DMS153 (cell line): ENCODE measurements at regions not wholly inside any gene's neighbourhood (a gene's known extent, or its start where the extent isn't known, plus 50 kb on each side); places are given as distances from the start of the nearest gene placed in this dataset.
"Not testable (repeated sequence)": the region's sequence is repeated elsewhere in the genome, so short reads cannot be mapped to it uniquely, and the experiment has no call there.

Source experiments
- DNase-seq: peaks from one replicate; lab custom pipeline; 2025; lab: John Stamatoyannopoulos, UW

DNA sequence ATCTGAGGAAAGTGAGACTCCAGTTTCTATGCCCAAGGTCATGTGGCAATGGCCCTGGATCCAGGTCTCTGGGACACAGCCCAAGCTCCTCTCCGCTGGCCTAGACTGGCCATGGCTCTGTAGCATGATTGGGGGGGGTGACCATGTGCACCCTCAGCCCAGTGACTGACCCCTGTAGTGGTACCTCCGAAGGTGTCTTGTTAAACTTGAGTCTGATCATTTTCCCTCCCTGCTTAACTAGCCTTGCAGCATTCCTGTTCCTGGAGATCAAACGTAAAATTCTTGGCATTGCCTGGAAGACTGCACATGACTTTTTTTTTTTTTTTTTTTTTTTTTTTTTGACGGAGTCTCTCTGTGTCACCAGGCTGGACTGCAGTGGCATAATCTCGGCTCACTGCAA is 1116.0 kb downstream of the TBC1D22A start:
- DNase-seq: no peak

DNA sequence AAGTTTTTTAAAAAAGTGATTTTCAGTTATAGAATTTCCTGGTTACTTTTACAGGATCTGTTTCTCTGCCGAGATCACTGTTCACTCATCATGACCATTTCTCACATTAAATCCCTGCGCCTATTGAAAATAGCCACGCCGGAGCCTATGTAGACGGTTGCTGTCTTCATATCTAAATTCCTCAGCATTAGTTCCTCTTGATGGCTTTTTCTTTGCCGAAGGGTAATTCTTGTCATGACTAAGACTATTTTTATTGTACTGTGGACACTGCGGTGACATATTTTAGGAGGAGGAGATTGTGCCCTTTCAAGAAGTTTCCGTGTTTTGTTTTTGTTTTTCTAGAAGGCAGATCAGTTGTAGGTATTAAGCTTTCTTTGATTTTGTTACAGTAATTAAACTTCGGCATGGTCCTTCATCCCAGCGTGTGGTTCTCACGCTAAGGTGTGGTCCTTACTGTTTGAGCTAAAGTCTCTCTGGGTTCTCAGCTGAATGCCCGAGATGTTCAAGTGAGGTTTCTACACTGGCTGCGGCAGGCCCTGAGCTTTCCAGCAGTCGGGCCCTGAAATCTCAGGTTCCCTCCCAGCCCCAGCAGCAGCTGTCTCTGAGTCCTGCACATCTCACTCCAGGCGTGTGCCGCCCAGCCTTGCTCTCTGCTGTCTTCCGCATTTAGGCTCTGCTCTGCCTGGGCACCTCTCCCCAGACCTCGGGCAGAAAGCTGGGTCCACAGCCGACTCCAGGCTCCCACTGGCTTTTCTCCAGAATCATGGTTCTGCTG is 1110.5 kb downstream of the TBC1D22A start:
- no peak for DNase-seq

DNA sequence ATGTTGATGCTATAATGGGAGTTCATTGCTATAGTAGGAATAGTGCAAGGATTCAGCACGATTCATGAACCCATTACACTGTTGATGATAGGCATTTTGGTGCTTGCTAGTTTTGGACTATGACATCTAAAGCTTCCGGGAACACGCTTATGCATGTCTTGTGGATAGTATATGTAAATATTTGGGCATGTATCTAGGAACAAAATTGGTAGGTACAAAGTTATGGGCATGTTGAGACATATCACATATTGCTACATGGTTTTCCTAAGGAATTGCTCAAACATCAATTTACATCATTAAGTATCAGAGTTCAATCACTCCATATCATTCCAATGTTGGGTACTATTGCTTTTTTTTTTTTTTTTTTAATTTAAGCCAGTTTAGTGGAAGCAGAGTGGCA is 1103.2 kb downstream of the TBC1D22A start:
- no peak for DNase-seq

DNA sequence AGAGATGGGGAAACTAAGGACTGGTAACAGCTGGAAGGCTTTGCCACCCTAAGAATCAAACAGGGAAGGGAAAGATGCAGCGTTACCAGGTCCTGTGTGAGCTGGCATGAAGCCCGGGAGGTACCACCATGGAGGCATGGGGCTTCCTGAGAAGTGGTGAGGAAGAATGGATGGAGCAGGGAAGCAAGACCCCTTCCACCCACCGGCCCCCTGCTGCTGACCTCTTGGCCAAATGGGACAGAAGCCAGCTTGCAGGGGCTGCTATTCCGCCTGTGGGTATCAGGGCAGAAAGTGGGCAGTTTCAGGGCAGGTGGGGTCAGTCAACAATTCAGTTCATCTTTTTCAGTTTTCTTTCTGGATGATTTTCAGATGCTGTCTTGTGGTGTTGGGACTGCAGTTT is 1099.9 kb downstream of the TBC1D22A start:
- DNase-seq: no peak

DNA sequence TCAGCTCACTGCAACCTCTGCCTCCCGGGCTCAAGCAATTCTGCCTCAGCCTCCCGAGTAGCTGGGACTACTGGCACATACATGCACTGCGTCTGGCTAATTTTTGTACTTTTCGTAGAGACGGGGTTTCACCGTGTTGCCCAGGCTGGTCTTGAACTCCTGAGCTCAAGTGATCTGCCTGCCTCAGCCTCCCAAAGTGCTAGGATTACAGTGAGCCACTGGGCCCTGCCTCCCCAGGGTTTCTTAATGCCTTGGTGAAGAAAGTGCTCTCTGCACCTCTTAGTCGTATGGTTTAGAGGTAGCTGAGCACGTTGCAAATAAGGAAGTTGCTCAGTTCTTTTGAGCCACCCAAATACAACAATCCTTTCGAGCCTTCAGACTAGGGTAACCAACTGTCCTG is 1098.5 kb downstream of the TBC1D22A start:
- DNase-seq: not testable (repeated sequence)

DNA sequence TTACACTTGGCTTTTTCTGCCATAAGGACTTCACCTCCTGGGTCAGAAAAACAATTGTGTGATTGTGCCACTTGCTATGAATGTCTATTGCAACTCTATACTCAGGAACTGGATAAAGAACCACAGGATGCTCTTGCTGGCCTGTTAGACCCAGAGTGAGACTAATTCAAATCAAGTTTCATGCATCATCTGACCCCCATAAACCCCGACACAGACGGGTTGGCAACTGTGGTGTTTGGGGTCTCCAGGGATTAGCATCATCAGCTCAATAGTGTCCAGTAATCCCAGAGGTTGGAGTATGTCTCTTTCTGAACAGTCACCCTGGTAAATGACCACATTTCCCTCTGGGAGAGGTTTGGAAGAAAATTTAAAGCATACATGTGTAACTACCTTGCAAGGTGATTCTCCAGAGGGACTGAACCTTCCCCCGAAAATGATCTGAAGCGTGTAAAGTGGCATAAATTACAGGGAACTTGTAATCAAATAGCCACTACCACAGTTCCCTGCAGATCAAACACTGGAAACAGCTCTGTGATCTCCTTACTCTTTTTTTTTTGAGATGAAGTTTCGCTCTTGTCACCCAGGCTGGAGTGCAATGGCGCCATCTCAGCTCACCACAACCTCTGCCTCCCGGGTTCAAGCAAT is 1097.6 kb downstream of the TBC1D22A start:
- DNase-seq: no peak

DNA sequence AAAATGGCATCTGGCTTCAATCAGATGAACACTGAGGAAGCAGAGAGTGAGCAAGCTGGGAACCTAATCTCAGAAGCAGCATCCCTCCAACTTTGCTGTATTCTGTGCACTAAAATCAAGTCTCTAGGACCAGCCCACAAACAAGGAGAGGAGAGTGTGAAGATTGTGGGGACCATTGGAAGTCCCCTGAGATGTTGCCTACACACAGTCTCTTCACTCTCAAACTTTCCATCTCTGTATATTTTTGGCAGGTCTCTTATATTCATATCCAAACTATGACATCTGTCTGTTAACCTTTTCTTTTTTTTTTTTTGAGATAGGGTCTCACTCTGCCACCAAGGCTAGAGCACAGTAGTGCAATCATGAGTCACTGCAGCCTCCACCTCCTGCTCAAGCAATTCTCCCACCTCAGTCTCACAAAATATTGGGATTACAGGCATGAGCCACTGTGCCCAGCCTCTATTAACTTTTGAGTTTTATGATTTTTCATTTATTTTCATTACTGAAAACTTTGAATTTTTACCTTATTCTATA is 1096.4 kb downstream of the TBC1D22A start:
- DNase-seq: no peak

DNA sequence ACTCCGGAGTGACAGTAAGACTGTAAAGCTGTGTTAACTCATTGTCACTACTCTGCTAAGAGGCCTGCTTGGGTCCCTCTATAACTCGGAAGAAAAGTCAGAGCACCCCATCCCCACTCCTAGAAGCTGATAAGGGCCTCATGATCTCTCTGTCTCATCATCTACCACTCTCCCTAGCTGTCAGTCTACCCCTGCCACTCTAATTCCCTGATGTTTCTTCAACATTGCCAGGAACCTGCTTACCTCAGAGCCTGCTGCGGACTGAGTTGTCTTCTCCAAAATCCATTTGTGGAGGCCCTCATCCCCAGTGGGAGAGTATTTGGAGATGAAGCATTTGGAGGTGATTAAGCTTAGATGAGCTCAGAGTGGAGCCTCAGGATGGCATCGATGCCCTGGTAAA is 1092.2 kb downstream of the TBC1D22A start:
- DNase-seq: no peak

DNA sequence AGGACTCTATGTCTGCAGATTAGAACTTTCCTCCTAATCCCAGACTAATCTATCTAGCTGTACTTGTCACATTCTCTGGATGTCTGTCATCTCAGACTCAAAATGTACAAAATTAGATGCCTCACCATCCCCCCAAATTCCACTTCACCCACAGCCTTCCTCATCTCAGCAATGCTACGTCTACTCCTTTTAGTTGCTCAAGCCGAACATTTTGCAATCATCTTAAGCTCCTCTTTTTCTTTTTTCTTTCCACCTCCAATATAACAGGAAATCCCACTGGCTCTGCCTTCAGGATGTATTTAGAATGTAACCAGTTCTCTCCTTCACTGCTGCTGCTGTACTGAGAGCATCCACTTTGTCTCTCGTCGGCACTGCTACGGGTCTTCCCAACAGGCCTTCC is 1091.8 kb downstream of the TBC1D22A start:
- DNase-seq: no peak

DNA sequence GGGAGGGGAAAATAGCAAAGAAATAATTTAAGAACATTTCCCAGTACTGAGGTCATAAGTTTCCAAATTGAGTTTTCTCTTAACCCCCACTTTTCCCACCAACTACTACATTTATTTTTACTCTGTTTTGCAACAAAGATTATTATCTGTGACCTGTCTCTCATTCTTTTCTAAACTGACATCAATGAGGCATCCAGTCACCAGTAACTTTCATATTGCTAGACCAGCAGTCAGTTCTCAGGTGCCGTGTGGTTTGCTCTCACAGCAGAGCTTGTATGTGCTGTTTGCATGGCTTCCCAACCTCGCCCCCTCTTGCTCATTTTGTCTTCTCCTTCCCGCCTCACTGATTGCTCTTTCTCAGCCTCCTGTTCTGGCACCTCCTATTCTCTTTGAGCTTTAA is 1091.3 kb downstream of the TBC1D22A start:
- no peak for DNase-seq

DNA sequence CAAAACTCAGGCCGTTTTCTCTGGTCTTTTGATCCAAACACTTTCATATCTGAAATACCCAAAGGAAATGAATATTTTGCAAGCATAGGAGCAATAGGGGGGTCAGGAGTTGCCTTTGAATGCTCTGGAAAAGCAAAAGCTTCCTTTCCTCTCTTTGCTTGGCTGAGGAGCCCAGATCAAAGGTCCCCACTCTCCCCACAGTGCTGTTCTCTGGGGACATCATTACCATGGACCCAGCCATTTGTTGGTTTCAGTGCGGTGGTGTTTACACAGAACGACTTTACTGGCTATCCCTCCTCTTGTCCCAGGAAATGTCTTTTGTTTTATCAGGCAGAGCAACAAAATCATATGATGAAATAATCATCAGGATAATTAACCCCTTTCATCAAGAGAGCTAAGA is 1089.1 kb downstream of the TBC1D22A start:
- DNase-seq: no peak

DNA sequence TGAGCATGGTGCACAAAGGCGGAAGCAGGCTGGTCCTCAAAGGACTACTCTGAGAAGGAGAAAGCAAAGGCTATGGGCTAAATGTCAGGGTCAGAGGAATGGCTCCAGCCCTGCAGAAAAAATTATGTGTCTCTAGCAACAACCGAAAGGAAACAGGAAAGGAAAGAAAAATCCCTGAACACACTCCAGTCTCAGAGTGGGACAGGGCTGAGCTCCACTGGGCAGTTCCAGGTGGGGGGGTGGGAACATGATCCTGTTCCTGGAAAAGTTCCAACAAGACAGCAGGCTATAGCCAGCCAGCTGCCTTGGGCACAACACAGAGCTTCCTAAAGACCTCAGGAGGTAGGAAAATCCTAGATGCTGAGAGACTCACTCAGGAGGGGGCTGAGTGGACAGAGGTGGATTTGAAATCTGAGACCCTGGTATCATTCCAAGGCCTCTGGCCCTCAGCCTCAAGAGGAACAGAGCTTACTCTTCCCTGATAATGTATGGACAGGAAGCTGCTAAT is 1088.2 kb downstream of the TBC1D22A start:
- DNase-seq: peak; percentile 33

DNA sequence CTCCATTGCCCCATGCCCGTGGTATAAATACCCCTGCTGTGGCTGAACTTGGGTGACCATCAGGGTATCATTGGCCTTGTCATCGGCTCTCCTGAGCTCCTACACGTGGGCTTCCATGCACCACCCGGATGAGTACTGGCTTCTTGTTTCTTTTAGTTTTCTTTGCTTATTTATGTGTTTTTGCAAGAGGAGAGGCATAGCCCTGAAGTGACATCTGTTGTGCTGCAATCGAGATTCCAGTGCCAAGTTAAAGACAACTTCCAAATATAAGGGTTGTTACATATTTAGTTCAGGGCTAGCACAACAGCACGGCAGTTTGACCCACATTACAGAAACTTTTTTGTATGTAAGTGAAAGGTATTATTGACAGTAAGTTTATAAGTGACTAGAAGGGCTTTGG is 1087.1 kb downstream of the TBC1D22A start:
- DNase-seq: no peak

DNA sequence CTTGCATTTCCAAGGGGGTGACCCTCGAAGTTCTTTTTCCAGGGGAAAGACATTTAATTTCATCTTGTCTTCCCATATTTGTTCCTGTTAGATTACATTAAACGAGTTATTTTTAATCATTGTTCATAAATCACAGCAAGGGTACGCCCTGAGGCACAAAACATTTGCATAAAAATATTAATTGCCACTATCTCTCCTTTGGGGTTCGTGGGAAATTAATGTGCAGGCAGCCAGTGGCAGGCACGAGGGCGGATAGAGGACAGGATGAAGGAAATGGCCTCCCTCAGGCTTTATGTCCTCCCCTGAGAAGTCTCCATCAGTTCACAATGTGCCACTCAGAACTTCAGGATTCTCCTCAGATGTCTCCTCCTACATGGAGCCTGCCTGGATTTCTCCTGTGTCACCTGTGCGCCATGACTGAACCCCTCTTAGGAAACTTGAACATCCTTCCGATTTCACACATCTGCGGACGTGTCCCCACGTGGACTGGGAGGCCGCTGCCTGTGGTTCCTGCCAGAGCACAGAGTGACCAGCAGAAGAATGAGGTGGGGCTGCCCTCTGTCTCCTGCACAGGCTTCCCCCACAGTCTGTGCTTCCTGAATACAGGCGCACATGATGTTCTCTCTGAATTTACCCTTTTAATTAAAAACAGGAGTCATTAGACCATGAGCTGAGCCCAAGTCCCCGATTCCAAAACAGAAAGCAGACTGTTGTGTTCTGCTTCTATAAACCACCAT is 1085.9 kb downstream of the TBC1D22A start:
- DNase-seq: no peak

DNA sequence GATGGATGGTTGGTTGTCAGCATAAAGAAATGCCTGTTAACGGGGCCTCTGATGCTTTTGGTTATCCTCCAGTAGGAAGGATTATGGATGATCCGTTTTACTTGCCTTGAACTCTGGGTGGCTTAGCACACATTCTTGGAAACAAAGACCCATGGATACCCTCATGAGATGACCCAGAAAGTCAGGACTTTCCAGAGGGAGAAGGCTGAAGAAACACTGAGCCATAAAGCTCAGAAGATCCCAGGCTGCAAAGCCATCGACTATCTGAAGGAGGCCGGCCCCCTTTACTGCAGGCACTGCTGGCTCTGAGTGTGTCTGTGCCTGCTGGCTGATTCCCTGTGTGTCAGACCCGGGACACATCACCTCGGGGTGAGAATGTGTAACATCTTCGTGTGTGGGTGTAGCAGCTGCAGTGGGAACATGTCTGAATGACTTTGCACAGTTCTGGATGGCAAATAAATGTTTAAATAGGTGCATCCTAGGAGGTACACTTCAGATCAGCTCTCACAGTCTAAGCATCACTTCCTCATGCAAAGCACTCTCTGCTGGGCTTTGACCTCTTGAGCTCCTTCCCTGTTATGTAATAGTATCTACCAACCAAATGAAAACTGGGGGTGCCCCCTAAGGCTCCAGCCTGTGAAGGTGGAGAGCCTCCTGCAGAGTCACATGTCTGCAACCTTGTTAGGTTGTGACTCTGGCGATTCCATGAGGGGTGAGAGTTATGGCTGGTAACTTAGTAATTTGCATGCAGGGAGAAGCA is 1084.9 kb downstream of the TBC1D22A start:
- DNase-seq: no peak

DNA sequence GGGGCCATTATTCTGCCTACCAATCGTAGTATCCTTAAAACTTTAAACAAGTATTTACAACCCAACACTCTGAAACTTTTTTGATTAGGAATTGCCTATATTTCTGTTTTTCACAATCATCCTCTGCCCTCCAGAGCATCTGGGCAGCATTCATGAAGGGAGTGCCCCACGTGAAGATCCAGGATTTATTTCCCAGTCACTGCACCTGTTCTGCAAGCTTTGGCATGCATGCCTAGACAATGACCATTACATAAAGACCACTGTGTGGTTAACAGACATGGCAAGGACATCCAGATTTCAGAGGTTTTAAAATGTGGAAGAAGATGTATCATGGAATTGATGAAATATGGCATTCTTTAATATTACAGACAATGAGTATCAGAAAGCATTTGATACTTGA is 1083.8 kb downstream of the TBC1D22A start:
- no peak for DNase-seq

DNA sequence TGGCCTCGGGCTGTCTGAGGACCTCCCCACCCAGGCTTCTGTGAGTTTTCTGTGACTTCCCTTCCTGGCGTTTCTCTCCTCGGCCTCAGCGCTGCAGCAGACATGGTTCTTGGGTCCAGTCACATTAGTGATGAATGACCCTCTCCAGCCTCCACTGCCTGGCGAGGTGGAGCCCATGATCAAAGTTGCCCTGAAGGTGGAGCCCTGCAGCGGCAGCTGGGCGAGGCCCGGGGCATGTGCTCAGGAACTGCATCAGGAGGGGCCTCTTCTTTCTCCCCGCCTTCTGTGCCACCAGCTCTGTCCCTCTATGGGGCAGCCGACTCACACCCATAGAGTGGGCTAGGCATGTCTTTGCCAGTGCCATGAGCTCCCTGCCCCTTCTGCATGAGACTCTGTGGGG is 1079.7 kb downstream of the TBC1D22A start:
- no peak for DNase-seq

DNA sequence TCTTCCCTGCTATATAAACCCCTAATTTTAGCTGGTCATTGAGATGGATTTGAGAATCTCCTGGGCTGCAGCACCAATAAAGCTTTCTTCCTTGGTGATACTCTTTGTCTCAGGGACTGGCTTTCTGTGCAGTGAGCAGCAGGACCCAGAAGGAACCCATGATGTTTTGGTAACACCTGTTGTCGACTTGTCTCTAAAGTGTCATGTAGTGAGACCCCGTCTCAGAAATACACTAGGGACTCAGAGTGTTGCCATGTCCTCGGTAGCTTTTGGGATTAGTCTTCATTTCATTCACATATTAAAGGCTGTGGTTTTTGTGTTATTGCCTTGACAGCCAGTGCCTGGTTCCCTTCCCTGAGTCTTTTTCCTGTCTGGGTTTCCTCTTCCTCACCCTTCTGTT is 1078.7 kb downstream of the TBC1D22A start:
- DNase-seq: no peak

DNA sequence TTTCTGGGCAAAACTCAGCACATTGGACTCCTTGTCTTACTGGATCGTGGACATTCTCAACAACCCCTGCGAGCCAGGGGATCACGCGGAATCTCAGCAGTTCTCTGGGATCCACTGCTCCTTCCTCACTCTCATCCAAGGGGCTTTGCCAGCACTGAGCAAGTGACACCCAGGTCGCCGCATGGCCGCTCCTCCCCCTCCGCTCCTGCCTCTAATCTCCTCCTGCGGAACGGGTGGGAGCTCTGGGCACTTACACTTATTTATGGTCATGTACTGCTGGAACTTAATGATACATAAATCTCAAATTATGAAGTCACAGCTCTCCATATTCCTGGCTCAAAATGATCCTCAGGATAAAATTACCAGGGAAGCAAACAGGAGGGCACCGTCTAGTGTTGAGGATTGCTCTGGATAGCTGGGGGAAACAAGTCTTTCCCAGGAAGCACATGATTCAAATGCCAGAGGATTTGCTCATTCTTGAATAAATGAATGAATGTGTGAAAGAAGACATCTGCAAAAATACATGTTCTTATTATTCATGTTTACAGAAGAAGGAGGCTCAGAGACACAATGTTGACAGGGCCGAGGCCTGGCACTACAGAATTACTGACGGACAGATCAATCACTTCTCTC is 1077.3 kb downstream of the TBC1D22A start:
- DNase-seq: no peak

DNA sequence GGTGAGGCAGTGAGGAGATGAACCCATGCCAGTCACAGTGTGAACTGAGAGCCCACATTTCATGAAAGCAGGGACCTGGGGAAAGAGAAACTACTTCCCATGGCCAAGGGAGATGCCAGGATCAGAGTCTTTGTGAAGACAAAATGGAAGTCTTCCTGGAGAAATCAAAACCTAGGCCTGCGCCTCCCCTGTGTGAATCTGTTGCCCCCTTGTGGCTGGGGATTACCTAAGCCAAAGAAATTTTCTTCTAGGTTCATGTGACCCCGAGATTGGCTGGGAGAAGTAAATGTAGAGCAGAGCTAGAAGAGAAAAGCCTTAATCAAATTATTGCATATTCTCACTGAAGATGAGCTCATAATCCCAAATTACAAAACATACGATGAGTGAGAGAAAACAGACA is 1075.3 kb downstream of the TBC1D22A start:
- no peak for DNase-seq

DNA sequence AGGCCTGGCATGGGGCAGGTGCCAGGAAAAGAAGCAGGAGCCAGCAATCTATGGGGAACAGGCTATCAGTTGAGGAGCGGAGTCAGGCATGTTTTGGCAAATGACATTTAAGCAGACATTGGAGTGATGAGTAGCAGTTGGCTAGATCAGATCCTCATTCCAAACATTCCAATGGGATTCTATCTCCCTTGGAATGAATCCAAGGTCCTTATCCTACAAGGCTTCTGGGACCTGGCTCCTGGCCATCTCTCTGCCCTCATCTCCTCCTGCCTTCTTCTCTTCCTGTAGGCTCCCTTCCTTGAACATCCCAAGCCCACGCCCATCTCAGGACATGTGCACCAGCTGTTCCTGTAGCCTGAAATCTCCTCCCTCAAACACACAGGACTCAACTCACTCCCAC is 1074.5 kb downstream of the TBC1D22A start:
- DNase-seq: no peak
